NCI-H748 (cell line): ENCODE measurements at regions not wholly inside any gene's neighbourhood (a gene's known extent, or its start where the extent isn't known, plus 50 kb on each side); places are given as distances from the start of the nearest gene placed in this dataset.

Experiments
- DNase-seq: peaks from one replicate; lab custom pipeline; 2025; ENCODE audit not compliant: unreplicated experiment; lab: John Stamatoyannopoulos, UW

DNA sequence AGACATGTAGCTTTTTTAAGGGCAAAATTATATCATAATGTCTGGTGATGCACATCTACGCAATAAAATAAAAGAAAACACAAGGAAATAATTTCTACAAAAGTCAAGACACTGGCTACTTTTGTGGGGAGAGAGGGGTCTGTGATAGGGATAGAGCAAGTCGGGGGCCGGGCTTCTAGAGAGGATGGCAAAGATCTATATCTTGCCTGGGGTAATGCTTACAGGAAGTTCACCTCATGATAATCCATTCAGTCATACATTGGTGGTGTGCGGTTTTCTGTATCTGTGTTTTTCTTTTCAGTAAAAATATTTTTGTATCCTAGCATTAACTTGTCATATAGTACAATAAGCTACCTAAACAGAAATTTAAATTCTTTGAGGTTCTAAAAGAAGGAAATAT, 178.8 kb downstream of the ARRDC4 start:
- DNase-seq, result no peak

DNA sequence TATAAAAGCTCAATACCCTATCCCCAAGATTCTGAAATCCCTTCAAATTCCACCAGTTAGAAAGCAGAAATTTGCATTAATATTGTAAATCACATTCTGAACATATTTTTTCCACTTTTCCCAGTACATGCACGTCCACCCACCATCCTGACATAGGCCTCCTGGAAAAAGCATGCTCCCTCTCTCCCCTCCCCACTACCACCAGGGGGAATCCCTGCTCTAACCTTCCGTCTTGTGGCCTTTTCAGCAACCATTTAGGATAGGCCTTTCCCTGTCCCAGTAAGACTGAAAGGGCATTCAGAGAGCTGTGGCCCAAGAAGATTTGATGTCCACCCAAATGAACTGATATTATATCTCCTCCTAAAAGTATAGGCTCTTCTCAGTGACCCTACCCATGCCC, 182.1 kb downstream of the ARRDC4 start:
- DNase-seq, result no peak

DNA sequence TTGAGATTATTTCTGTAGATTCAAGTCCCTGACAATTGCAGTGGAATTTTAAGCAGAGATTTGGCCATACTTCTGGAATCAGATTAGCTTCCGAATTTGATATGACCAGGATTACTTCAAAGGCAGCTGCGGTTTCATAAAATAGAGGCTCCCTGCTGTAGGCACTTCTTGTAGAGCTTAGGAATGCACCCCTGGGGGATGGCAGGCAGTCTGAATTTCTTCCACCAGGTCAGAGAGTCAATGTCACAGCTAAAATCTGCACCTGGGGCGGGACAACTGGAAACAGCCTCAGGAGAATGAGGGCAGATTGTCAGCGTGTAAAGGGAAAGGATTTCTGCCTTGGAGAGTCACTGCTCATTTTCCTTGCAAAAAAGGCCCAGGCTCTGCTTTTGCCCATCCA, 182.6 kb downstream of the ARRDC4 start:
- no peak for DNase-seq

DNA sequence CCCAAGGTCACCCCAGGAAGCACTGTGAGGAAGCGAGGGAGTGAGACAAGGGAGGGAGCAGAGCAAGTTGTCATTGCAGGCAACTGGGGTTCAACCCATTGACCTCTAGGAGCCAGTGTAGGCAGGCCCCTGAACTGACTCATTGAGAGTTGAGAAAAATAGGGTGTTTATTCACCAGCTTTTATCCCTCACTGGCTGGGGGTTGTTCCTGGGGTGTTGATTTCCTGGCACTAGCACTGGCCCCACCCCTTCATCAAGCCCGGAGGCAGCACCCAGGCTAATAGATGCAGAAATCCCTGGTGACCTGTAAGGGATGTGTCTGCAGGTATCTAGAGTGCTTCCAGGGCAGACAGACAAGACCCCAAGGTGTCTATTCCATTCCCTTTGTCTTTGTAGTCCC, 183.9 kb downstream of the ARRDC4 start:
- no peak for DNase-seq

DNA sequence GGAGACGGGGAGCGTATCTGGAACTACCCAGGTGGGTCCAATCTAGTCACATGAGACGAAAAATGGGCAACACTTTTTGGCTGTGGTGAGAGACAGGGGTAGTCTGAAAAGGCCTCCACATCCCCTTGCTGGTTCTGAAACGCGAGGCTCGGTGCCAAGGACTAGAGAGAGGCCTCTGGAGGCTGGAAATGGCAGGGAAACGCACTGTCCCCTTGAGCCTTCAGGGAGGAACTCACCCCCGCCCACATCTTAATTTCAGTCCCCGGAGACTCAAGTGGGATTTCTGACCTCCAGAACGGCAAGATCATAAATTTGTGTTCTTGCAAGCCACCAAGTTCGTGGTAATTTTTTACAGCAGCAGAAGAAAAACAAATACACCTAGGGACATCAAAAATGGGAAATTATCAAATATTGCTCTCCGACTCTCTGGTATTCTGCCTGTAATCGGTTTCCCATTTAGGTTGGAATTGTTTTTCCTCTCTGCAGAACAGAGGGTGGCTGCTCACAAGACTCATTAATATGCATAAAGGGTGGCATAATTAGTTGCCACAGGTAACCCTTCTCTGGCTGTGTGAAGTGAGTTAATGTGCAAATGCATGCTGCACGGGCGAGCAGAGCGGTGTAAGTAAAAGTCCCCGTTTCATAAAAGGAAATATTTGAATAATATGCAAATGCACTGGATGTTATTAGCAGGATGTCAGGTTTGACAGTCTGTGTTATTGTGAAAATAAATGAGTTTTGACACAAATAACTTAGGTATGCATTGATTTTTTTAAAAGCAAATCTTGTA, 185.7 kb downstream of the ARRDC4 start:
- DNase-seq, result no peak

DNA sequence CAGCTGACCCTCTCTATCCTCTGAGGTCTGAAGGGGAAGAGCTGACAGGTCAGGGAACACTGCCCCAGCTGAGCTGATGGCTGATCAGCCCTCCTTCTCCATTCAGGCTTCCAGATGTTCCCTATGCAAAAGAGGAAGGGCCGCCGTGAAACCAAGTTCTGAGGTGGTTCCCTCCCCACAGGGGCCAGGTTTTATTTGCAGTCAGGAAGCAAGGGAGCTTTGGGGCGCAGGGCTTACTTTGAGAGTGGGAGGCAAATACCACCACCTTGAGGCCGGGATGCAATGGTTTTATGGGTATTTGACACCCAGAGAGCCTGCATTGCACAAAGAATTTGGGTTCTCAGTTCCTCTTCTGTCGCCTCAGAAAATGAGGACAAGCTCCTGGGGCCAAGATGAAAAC, 186.9 kb downstream of the ARRDC4 start:
- DNase-seq, result no peak

DNA sequence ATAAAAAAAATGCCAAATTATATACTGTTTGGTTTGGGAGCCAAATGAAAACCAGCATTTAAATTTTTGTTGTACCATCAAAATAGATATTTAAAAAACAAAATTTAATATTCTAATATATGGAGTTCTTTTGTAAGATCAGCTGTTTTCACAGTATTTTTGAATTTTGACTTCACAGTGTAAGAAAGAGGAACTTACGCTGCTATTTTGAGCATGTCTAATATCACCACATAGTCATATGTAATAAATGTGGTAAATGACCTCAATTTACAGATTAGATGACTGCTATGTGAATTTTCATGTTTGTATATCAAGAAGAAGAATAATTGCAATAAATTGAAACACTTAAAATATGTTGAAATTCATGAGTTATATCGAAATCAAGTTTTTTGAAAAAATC, 189.6 kb downstream of the ARRDC4 start:
- no peak for DNase-seq

DNA sequence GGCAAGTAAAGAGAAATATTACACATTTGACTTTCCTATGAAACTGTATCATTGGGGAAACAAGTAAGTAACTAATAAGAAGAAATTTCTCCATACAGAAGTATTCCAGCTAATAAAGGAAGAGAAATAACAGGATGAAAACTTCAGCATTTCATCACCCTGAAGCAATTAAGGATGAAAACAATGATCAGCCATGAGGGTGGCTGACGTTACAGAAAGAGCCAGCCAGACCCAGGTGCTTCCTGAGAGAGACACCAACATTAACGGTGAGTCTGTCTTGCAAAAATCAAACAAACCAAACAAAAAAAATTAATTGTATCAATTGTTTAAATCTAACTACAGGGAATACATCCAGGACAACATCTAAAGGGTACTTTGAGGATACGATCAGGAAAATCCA, 190.0 kb downstream of the ARRDC4 start:
- DNase-seq, result no peak

DNA sequence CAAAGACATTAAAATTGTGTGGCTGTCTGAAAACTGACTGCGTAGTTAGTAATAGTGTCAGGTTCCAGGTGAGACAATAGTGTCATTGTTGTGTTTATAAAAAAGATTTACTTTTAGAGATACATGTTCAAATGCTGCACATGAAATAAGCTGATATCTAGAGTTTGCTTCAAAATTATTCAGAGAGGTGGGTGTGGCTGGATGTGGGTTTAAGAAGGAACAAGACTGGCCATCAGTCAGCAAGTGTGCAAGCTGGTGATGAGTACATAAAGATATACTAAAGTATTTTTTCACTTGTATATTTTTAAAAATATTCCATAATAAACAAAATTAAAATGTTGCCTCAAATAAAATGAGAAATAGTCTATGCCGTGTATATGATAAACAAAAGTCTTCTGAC, 190.6 kb downstream of the ARRDC4 start:
- no peak for DNase-seq

DNA sequence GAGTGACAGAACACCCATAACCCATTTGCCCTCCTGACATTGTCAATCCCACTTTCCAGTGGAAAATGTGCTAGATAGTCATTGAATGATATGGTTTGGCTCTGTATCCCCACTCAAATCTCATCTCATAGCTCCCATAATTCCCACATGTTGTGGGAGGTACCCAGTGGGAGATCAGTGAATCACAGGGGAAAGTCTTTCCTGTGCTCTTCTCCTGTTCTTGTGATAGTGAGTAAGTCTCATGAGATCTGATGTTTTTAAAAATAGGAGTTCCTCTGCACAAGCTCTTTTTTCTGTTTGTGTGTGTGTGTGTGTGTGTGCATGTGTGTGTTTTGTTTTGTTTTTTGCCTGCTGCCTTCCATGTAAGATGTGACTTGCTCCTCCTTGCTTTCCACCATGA, 191.7 kb downstream of the ARRDC4 start:
- DNase-seq, result no peak

DNA sequence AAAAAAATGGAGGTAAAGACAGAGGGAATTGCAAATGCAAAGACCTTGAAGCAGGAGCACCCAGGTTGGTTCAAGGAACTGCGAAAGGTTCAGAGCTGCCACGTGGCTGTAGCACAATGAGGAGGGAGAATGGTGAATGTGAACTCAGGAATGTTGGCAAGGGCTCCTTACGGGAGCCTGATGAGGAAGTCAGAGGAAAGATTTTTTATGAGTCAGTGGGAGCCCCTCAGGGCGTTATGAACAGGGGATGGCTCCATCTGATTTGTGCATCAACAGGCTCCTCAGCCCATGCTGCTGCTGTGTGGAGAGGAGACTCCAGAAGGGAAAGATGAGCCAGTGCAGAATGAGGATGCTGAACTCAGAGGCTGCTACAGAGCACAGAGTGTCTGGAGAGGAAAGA, 194.4 kb downstream of the ARRDC4 start:
- DNase-seq, result no peak

DNA sequence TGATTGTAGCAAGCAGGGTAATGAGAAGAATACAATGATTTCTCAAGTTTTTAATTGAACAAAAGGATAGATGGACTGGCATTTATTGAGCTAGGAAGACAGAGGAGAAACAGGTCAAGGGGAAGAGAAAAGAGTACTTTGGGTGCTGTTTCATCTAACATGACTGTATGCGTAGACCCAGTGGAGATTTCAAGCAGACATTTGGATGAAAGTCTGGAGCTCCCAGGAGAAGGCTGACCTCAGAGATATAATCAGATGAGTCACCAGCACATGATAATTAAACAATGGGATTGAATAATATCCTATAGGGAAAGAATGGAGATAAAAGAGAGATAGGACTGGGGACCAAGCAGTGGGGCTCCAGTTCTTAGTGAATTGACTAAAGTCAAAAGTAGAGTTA, 194.9 kb downstream of the ARRDC4 start:
- DNase-seq, result no peak

DNA sequence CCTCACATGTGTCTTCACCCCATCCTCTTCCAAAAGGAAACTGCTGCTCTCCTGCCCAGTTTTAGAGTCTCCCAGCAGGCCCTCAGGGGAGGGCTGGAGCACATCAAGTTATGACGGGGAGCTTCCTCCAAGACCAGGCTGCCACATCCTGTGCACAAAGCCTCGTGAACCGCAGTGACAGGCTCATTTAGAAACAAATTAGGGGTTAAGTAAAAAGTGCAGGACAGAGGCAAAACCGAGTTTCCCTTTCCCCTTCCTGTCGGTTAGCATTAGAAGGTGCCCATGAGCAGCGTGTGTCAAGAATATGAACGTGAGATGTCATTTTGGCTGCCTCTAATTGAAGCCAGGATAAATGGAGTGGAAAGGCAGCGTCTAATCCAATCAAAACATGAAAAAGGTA, 199.7 kb downstream of the ARRDC4 start:
- peak; percentile 2 for DNase-seq

DNA sequence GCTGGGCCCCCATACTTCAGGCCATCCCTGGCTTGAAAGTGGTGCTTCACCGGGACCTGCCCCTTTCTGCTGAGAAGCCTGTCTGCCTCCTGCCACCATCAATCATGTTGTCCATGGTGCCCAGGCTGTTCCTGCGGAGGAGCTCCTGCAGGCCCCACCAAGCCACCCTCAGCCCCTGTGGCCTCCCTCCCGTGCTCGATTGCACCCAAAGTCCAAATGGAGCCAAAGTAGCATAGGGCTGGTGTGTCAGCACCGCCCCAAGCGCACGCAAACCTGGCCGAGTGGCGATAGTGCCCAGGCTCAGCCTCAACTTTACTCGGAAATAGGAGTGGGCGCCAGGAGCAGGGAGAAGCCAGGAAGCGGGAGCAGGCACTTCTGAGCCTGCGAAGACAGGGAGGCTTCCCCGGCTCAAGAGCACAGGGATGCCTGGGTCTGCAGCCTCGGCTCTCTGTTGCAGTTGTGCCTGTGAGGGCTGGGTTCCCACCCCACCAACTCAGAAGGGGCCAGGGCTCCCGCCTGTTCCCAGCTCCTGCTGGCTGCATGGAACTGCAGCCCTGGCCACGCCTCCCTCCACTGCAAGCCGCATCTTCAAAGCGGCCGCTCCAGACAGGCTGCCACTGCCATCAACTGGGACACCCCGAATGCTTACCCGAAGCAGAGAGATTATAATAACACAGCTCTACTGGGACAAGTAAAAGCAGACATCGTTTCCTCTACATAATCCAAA, 203.0 kb downstream of the ARRDC4 start:
- no peak for DNase-seq

DNA sequence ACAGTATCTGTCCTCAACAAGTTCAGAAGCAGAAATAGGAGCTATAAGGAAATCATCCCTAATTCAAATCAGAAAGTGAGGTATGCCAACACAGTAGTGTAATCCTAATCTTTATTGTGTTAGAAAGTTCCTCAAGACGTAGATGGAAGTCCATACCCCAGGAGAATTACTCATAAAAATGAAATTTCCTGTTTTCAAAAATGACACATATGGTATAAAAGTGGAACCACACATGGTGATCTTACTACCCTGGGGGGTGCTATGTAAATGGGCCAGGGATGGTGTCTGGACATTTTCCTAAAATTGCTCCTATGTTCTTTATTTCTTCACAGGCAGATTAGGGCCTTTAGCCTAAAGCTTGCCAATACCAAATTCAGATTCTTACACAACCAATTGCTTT, 204.1 kb downstream of the ARRDC4 start:
- no peak for DNase-seq

DNA sequence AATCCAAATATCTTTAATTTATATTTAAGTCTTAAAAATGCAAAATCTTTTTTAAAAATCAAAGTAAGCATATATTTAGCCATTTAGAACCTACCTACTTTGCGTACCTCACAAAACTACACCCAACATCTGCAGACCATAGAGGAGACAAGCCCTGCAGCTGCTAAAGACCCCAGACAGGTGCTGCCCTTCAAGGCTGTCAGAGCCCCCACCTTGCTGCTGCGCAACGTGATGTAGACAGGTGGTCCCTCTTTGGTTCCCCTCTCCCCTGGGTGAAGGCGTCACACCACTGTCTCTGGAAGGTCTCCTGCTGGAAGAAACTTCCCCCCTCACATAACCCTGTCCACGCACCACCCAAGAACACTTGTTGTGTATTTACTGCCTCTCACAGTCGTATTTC, 204.5 kb downstream of the ARRDC4 start:
- no peak for DNase-seq

DNA sequence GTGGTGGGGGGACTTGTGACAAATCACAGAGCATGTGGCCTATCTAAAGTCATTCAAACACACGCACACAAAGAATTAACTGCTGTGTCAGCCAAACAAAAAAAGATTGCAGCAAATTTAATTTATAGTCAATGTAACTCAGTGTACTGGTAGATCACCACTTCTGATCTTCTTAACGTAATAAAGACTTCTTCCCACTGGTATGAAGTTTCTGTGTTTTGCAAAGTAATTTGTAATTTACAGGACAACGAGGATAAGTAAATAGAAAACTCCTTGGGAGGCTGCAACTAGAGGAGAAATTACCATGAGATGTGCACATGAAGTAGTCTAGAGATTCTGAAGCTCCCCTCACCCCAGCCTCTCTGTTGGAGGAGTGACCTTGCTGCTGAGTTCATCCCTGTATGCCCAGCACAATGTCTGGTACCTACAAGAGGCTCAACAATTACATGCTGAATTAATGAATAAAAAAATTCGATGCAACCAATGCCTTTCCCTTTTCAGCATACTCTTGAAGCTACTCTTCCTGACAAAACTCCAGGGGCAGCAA, 207.3 kb downstream of the ARRDC4 start:
- DNase-seq, result no peak

DNA sequence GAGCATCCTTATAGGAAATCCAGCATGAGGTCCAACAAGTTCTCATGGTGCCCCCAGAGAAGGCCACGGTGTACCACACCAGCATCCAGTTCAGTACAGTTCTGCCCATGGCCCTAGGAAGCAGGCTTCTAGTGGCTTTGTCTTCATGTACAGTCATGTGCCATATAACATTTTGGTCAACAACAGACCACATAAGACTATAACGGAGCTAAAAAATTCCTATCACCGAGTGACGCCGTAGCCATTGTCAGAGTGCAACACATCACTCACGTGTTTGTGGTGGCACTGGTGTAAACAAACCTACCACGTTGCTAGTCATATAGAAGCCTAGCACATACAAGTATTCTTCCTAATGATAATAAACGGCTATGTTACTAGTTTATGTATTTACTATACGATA, 209.0 kb downstream of the ARRDC4 start:
- no peak for DNase-seq

DNA sequence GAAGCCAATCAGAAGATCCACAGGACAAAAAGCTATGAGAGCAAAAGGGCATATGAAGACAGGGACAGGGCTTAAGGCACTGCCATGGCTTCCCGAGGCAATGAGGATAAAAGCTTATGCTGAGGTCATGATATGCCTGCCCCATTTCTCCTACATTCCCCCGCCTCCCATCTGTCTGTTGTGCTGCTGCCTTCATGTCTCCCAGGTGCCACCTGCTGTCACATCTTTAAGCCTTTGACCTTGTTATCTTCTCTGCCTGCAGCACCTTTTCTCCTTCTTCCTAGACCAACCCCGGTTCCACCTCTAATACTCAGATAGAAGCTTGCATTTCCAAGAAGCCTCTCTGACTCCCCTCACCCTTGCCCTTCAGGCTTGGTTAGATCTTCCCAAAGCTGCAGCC, 213.8 kb downstream of the ARRDC4 start:
- no peak for DNase-seq

DNA sequence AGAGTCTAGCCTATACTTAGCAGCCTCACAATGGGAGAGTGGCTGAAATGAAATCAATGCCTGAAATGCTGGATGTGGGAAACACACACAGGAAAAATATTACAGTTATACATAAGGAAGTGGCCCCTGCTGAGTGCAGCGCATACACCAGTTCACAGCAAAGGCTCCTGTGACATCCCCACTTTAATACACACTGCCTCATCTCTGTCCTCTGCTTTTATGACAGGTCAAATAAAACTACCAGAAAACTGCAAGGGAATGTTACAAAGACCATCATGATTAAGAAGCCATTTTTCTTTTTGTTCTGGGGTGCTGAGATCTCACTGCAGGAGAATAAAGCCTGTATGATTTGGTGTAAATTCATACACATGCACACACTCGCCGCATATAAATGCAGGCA, 214.3 kb downstream of the ARRDC4 start:
- no peak for DNase-seq

DNA sequence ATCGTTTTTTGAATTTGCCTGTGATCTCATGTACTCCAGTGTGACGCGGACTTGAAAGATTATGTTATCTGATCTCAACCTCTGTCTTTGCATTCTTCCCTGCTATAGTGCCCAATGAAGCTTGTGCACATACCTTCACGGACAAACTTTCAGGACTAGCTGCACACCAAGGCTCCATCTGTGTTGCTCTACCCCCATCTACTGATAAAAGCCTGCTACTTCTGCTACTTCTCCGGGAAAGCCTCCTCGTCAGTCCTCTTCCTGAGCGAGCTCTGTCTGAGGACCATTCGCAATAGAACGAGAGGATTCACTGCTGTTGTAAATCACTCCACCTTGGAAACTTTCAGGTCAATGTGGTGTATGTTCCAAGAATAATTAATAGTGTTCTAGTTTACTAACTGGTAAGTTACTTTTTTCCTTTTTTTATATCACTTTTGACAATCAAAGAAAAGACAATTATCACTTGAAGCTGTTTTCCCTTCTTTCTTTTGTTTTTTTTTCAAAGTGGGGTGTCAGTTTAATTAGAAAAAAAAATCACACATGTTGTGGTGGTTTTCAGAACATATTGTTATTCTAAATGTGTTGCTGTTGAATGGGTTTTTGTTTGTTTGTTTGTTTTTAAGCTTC, 217.6 kb downstream of the ARRDC4 start:
- peak; percentile 51 for DNase-seq

DNA sequence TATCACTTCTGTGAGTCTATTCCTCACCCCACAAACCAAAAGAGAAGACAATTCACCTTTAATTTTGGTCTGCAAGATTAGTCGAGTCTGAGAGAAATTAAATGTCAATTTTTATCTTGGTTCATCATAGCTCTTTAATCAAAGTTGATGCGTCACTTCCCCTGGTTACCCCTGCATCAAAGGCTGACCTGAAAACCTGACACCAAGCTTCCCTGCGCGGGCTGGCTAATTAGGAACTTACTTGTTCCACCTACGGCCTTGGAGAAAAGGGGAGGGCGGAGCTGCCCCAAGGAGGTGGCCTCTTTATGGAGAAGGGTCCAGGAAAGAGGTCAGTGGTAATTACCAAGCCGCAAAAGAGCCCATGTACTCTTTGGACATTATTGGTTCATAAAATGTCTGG, 218.4 kb downstream of the ARRDC4 start:
- DNase-seq, result no peak
